Stomach (tissue), 8 donors: ENCODE measurements at regions not wholly inside any gene's neighbourhood (a gene's known extent, or its start where the extent isn't known, plus 50 kb on each side); places are given as distances from the start of the nearest gene placed in this dataset.

Source experiments
- DNase-seq, 2 donors: peaks; one replicate each; pipeline versions ENCODE4 v3.0.0 to v3.0.0-alpha.2; 2013 to 2019
- H3K27ac ChIP-seq, 5 donors: fragments of 200-600 bp in 4 of 5; sonication (generic) in 4 of 5; one replicate each; pipeline ENCODE4 v1.5.1; 2013 to 2019; ENCODE audit warnings: mild to moderate bottlenecking in 1 of 5, moderate library complexity in 1 of 5
- H3K27me3 ChIP-seq, 3 donors: fragments of 200-600 bp; sonication (generic); one replicate each; pipeline ENCODE4 v1.5.1; 2017 to 2019; ENCODE audit warnings: mixed run types in 1 of 3
- H3K36me3 ChIP-seq, 4 donors: fragments of 200-600 bp; sonication (generic); 1 replicate in 3 of 4; 2 replicates in 1 of 4; pipeline ENCODE4 v1.5.1; 2016 to 2019
- H3K4me1 ChIP-seq, 4 donors: fragments of 200-600 bp; sonication (generic); one replicate each; pipeline ENCODE4 v1.5.1; 2016 to 2019
- H3K4me3 ChIP-seq, 4 donors: fragments of 200-600 bp; sonication (generic) in 3 of 4; one replicate each; pipeline ENCODE4 v1.5.1; 2016 to 2019; ENCODE audit warnings: mild to moderate bottlenecking in 1 of 4
- H3K9me3 ChIP-seq, 4 donors: fragments of 200-600 bp; sonication (generic); one replicate each; pipeline ENCODE4 v1.5.1; 2016 to 2019
- EP300 ChIP-seq: sonication (generic); formaldehyde crosslinking; IDR thresholded peaks from one replicate; pipeline ENCODE4 v1.6.1; 2017; ENCODE audit warnings: antibody characterized with exemption
- POLR2A ChIP-seq, 4 donors: fragments of 450-650 bp; IDR thresholded peaks; one replicate each; pipeline ENCODE4 v1.6.1; 2016; ENCODE audit warnings: antibody characterized with exemption in 4 of 4, control low read depth in 2 of 4, mild to moderate bottlenecking in 1 of 4, moderate library complexity in 1 of 4
- POLR2AphosphoS5 ChIP-seq, 3 donors: sonication (generic); formaldehyde crosslinking; IDR thresholded peaks; one replicate each; pipeline ENCODE4 v1.6.1; 2016; ENCODE audit warnings: antibody characterized with exemption in 3 of 3
- WGBS, 5 donors: extraction: QIAGEN DNeasy Blood & Tissue Kit in 3 of 5; methylation state at CpG; one replicate each; pipeline versions ENCODE4 v1.1.5 to v1.1.7; 2013 to 2018; 5-methylcytosine and 5-hydroxymethylcytosine counted together
- intact Hi-C: fragments of 100-400 bp; cut with DNase I; formaldehyde crosslinking; loops from one replicate; pipeline ENCODE4 v1.15.1; 2023; ENCODE audit warnings: low total_unique reads
- TF ChIP-seq, protein P1 (sequence below), 7 experiments: fragments of 450-650 bp in 4 of 7; fragments of 200-600 bp in 3 of 7; sonication (generic) in 3 of 7; IDR thresholded peaks; one replicate each; pipeline ENCODE4 v1.5.1; 2016 to 2019; ENCODE audit warnings: antibody characterized with exemption in 7 of 7, control low read depth in 2 of 7, mild to moderate bottlenecking in 1 of 7
- donor health status: healthy with polysubstance abuse.
- donor health status: Bipolar disorder and iron deficiency.
- donor health status: healthy.

DNA sequence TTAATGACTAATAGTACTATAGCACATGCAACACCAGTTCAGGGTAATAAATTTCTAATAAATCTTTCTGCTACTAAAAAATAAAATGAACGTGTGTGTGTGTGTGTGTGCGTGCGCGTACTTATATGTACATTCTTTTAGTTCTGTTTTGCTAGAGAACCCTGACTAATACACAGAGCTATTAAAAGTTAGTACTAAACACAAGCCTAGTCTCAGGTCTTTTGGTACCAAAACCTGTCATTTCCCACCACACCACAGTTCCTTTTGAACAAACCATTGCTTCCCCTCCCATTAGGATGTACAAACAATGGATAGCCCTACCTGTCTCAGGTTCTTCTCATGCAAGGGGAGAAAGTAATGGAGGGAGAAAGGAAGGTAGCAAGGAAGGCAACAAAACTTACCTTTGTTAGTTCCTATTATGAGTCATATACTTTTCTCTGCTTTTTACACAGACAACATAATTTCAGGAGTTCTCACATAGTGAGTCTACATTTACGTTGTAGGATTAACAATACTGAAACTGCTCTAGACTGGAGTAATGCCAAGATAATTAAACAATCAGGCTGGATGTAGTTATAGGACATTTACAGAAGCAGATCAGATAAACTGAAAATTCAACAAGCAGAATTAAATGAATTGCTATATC, 427.2 kb downstream of the KCNJ3 start:
- TF ChIP-seq POLR2AphosphoS5 (IDR thresholded peaks at IDR 0.05) (no peak), EP300 (no peak), POLR2A (IDR thresholded peaks at IDR 0.05) (no peak)
- TF ChIP-seq, protein P1, sequence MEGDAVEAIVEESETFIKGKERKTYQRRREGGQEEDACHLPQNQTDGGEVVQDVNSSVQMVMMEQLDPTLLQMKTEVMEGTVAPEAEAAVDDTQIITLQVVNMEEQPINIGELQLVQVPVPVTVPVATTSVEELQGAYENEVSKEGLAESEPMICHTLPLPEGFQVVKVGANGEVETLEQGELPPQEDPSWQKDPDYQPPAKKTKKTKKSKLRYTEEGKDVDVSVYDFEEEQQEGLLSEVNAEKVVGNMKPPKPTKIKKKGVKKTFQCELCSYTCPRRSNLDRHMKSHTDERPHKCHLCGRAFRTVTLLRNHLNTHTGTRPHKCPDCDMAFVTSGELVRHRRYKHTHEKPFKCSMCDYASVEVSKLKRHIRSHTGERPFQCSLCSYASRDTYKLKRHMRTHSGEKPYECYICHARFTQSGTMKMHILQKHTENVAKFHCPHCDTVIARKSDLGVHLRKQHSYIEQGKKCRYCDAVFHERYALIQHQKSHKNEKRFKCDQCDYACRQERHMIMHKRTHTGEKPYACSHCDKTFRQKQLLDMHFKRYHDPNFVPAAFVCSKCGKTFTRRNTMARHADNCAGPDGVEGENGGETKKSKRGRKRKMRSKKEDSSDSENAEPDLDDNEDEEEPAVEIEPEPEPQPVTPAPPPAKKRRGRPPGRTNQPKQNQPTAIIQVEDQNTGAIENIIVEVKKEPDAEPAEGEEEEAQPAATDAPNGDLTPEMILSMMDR (IDR thresholded peaks at IDR 0.05), result no peak
- Histone ChIP-seq H3K4me3 (no peak overlapping the region), H3K27me3 (no peaks in the 10 kb centered on the region), H3K27ac (no peak overlapping the region), H3K36me3 (no peaks in the 10 kb centered on the region), H3K9me3 (no peaks in the 10 kb centered on the region), H3K4me1 (no peaks in the 10 kb centered on the region)
- intact Hi-C loops, result no loop called here
- DNase-seq, result no peak
- 81 to 85% (median 82%) methylated on average over 5 of the region's 5 CpGs for whole genome bisulfite sequencing, 5 donors

DNA sequence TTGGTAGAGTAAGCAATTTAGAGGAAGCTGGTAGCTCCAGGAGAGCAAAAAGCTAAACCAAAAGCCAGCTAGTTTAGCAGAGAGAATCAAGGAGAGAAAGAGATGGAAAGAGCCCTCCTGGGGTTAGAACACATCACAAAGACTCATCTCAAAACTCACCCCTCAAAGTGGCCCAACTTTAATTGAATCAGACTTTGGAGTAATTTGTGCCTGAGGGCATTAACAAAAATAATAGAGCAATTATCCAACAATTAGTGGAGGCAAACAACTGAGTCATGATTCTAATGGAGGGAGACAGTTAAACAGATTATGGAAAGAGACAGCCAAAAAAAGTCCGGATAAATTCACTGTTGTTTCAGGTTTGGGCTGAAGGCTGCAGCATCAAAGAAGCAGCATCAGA, 417.4 kb downstream of the KCNJ3 start:
- no peak overlapping the region for H3K27ac ChIP-seq
- H3K4me1 ChIP-seq, result no peaks in the 10 kb centered on the region
- H3K27me3 ChIP-seq, result no peaks in the 10 kb centered on the region
- WGBS, 5 donors, result 71 to 98% (median 92%) methylated on average over 1 of the region's 1 CpG
- H3K4me3 ChIP-seq, result no peak overlapping the region
- H3K9me3 ChIP-seq, result no peaks in the 10 kb centered on the region
- no peaks in the 10 kb centered on the region for H3K36me3 ChIP-seq
- no peak for TF ChIP-seq EP300
- no peak for DNase-seq
- intact Hi-C loops, result no loop called here

DNA sequence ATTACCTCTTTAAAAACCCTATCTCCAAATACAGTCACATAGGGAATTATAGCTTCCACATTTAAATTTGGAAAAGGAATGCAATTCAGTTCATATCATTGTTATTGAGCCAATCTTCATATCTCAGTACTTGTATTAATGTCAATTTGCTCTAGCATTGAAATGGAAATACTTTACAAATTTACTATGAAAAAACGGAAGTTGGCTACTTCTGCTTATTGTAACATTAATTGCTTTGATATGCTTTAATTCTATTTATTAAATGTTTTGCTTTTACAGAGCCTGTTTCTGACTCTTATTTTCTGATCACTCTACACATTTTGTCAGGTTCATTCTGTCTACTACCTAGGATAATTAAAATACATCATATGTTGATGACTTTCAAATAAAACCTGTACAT, 412.6 kb downstream of the KCNJ3 start:
- H3K9me3 ChIP-seq, result no peaks in the 10 kb centered on the region
- H3K36me3 ChIP-seq, result no peaks in the 10 kb centered on the region
- no peak for DNase-seq
- intact Hi-C loops, result no loop called here
- no peak overlapping the region for H3K27ac ChIP-seq
- H3K27me3 ChIP-seq, result no peaks in the 10 kb centered on the region
- WGBS, 5 donors, result 32 to 61% (median 36%) methylated on average over 1 of the region's 1 CpG
- H3K4me1 ChIP-seq, result no peaks in the 10 kb centered on the region
- TF ChIP-seq, protein P1 (IDR thresholded peaks at IDR 0.05), result no peak
- TF ChIP-seq POLR2AphosphoS5 (IDR thresholded peaks at IDR 0.05) (no peak), POLR2A (IDR thresholded peaks at IDR 0.05) (no peak)
- H3K4me3 ChIP-seq, result no peak overlapping the region

DNA sequence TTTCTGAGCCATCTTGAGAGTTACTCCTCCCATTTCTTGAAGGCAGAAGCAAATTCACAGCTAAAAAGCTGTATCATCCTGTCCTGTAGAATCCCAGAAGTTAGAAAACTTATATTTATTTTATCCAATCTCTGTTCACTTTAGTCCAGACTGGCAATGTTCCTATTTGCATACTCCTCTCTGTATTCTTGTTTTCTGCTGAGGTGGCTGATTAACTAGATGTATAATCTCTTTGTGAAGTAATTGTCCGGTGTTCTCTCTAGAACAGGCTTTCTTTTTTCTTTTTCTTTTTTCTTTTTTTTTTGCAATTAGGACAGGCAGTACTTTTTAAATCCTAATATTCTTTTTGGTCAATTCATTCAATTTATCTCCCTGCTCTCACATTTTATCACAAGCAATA, 411.0 kb downstream of the KCNJ3 start:
- no peak for DNase-seq
- TF ChIP-seq, protein P1 (IDR thresholded peaks at IDR 0.05), result no peak
- no peak overlapping the region for H3K27ac ChIP-seq
- intact Hi-C loops, result no loop called here
- H3K9me3 ChIP-seq, result no peaks in the 10 kb centered on the region
- WGBS, 5 donors, result 79 to 94% (median 86%) methylated on average over 1 of the region's 1 CpG
- no peaks in the 10 kb centered on the region for H3K27me3 ChIP-seq
- no peaks in the 10 kb centered on the region for H3K4me1 ChIP-seq
- H3K4me3 ChIP-seq, result no peak overlapping the region
- no peaks in the 10 kb centered on the region for H3K36me3 ChIP-seq

DNA sequence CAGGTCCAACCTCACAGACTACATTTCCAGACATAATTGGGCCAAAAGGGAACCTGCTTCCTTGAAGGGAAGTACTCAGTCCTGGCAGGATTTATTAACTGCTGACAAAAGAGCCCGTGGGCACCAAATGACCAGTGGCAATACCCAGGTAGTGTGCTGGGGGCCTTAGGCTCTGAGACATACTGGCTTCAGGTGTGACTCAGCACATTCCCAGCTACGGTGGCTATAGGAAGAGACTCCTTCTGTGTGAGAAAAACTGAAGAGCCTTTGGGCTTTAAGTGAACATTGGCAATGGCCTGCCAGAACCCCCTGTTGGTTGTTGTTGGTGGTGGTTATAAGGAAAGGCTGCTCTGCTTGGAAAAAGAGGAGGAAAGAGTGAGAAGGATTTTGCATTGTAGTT, 401.8 kb downstream of the KCNJ3 start:
- Histone ChIP-seq H3K4me1 (no peaks in the 10 kb centered on the region), H3K27ac (no peak overlapping the region), H3K27me3 (no peaks in the 10 kb centered on the region), H3K4me3 (no peak overlapping the region), H3K9me3 (peaks cover 0 to 16% (median 8%) of the 10 kb centered on the region in 4 donors), H3K36me3 (no peaks in the 10 kb centered on the region)
- intact Hi-C loops, result no loop called here
- DNase-seq, result no peak
- 67 to 81% (median 74%) methylated on average over 2 of the region's 2 CpGs for WGBS, 5 donors
- no peak for TF ChIP-seq POLR2A (IDR thresholded peaks at IDR 0.05)
- no peak for TF ChIP-seq EP300
- no peak for TF ChIP-seq POLR2AphosphoS5 (IDR thresholded peaks at IDR 0.05)
- TF ChIP-seq, protein P1 (IDR thresholded peaks at IDR 0.05), result no peak
